WTC11 (cell line): ENCODE measurements at regions not wholly inside any gene's neighbourhood (a gene's known extent, or its start where the extent isn't known, plus 50 kb on each side); places are given as distances from the start of the nearest gene placed in this dataset.

Experiments used
- ATAC-seq: fragments of 200-7000 bp; cut with Tn5 transposase; 2 replicates; pipeline ENCODE4 v1.10.0; 2021; ENCODE audit warnings: mild to moderate bottlenecking, moderate library complexity
- CTCF ChIA-PET: fragments of 300-600 bp; sonication (Branson Sonifier 250); formaldehyde crosslinking; loops from one replicate; lab custom pipeline; 2021; ENCODE audit warnings: antibody characterized with exemption; lab: Charles Lee
- POLR2A ChIA-PET: fragments of 350-600 bp; sonication (Branson Sonifier 250); formaldehyde crosslinking; loops from one replicate; lab custom pipeline; 2021; ENCODE audit warnings: antibody characterized with exemption; lab: Charles Lee
- DNase-seq: peaks from one replicate; pipeline ENCODE4 v3.0.0; 2021; ENCODE audit warnings: low spot score
- H3K27ac Mint-ChIP-seq: 2 replicates; pipeline ENCODE4 v1.8.0; 2021; ENCODE audit warnings: mixed read lengths
- H3K27me3 Mint-ChIP-seq: 2 replicates; pipeline ENCODE4 v1.8.0; 2021; ENCODE audit warnings: low read depth, mild to moderate bottlenecking, moderate library complexity, mixed read lengths
- H3K36me3 Mint-ChIP-seq: 2 replicates; pipeline ENCODE4 v1.8.0; 2021; ENCODE audit warnings: mixed read lengths
- H3K4me1 Mint-ChIP-seq: 2 replicates; pipeline ENCODE4 v1.8.0; 2022; ENCODE audit warnings: mixed read lengths
- H3K4me3 Mint-ChIP-seq: 2 replicates; pipeline ENCODE4 v1.8.0; 2021; ENCODE audit warnings: mild to moderate bottlenecking, moderate library complexity, mixed read lengths
- H3K9me3 Mint-ChIP-seq: 2 replicates; pipeline ENCODE4 v1.8.0; 2021; ENCODE audit warnings: mixed read lengths
- EMX1 ChIP-seq: fragments of 250-450 bp; sonication (Bioruptor Pico); IDR thresholded peaks from 2 replicates; pipeline ENCODE4 v1.8.0; 2021; ENCODE audit warnings: mild to moderate bottlenecking
- FOXJ3 ChIP-seq: sonication (generic); formaldehyde crosslinking; IDR thresholded peaks from 2 replicates; pipeline ENCODE4 v1.9.0; 2021; ENCODE audit warnings: missing genetic modification reagents, mild to moderate bottlenecking, borderline replicate concordance
- JAZF1 ChIP-seq: fragments of 250-450 bp; sonication (Bioruptor Pico); IDR thresholded peaks from 2 replicates; pipeline ENCODE4 v1.9.0; 2021; ENCODE audit warnings: moderate library complexity, mild to moderate bottlenecking, inconsistent platforms
- JUN ChIP-seq: sonication (generic); formaldehyde crosslinking; IDR thresholded peaks from 2 replicates; pipeline ENCODE4 v1.8.0; 2023; ENCODE audit warnings: mild to moderate bottlenecking, missing genetic modification reagents
- NFATC4 ChIP-seq: fragments of 250-450 bp; sonication (Bioruptor Pico); IDR thresholded peaks from 2 replicates; pipeline ENCODE4 v1.9.0; 2021; ENCODE audit warnings: mild to moderate bottlenecking
- NFYB ChIP-seq: sonication (generic); formaldehyde crosslinking; conservative IDR thresholded peaks from 2 replicates; pipeline ENCODE4 v1.8.0; 2022; ENCODE audit warnings: low read depth, missing genetic modification reagents
- NR1H2 ChIP-seq: sonication (generic); formaldehyde crosslinking; IDR thresholded peaks from 2 replicates; pipeline ENCODE4 v1.9.0; 2021; ENCODE audit warnings: mild to moderate bottlenecking, moderate library complexity, missing genetic modification reagents
- NR2C2 ChIP-seq: sonication (generic); formaldehyde crosslinking; IDR thresholded peaks from 2 replicates; pipeline ENCODE4 v1.8.0; 2022; ENCODE audit warnings: mild to moderate bottlenecking, missing genetic modification reagents
- TCF7 ChIP-seq: sonication (generic); formaldehyde crosslinking; IDR thresholded peaks from 2 replicates; pipeline ENCODE4 v1.8.0; 2022; ENCODE audit warnings: mild to moderate bottlenecking, low read depth, missing genetic modification reagents, moderate library complexity
- ZNF219 ChIP-seq: sonication (generic); formaldehyde crosslinking; IDR thresholded peaks from 2 replicates; pipeline ENCODE4 v1.8.0; 2023; ENCODE audit warnings: missing genetic modification reagents, mild to moderate bottlenecking, borderline replicate concordance
- ZNF671 ChIP-seq: fragments of 250-450 bp; sonication (Bioruptor Pico); IDR thresholded peaks from 2 replicates; pipeline ENCODE4 v1.8.0; 2021; ENCODE audit warnings: mild to moderate bottlenecking
- TF ChIP-seq, protein P1 (sequence below): sonication (generic); formaldehyde crosslinking; IDR thresholded peaks from 2 replicates; pipeline ENCODE4 v1.8.0; 2022; ENCODE audit warnings: mild to moderate bottlenecking, missing genetic modification reagents
- TF ChIP-seq, protein P2 (sequence below): sonication (generic); formaldehyde crosslinking; conservative IDR thresholded peaks from 2 replicates; pipeline ENCODE4 v1.8.1; 2022; ENCODE audit warnings: mild to moderate bottlenecking, missing genetic modification reagents
- TF ChIP-seq, protein P3 (sequence below): sonication (generic); formaldehyde crosslinking; IDR thresholded peaks from 2 replicates; pipeline ENCODE4 v1.8.0; 2022; ENCODE audit warnings: missing genetic modification reagents
- TF ChIP-seq, protein P4 (sequence below): sonication (generic); formaldehyde crosslinking; IDR thresholded peaks from 2 replicates; pipeline ENCODE4 v1.8.1; 2023; ENCODE audit warnings: mild to moderate bottlenecking, missing genetic modification reagents, moderate library complexity
- TF ChIP-seq, protein P5 (sequence below): sonication (generic); formaldehyde crosslinking; IDR thresholded peaks from 2 replicates; pipeline ENCODE4 v1.8.0; 2023; ENCODE audit warnings: mild to moderate bottlenecking, missing genetic modification reagents
- TF ChIP-seq, protein P6 (sequence below): sonication (generic); formaldehyde crosslinking; IDR thresholded peaks from 2 replicates; pipeline ENCODE4 v1.8.0; 2022; ENCODE audit warnings: mild to moderate bottlenecking, missing genetic modification reagents
- TF ChIP-seq, protein P7 (sequence below): sonication (generic); formaldehyde crosslinking; IDR thresholded peaks from 2 replicates; pipeline ENCODE4 v1.8.0; 2023; ENCODE audit warnings: missing genetic modification reagents
- TF ChIP-seq, protein P8 (sequence below): sonication (generic); formaldehyde crosslinking; IDR thresholded peaks from 2 replicates; pipeline ENCODE4 v1.8.0; 2023; ENCODE audit warnings: missing genetic modification reagents, mild to moderate bottlenecking, borderline replicate concordance

DNA sequence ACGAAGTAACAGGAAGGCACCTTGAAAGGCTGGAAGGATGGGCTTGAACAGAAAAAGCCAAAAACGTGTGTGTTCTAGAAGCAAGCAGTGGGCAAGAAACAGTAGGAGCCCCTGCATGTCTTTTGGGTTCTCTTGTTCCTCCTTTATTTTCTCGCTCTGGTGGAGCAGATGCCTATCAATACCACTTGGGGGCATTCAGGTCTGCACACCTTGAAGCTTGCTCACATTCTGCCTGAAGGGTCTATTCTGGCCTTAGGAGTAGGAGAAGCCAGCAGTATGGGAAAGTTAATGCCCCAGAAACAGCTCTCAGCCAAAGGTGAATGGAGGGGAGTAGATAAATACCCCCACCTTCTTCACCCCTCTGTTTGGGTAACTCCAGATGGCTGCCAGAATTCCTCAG is 204.5 kb downstream of the TXNL1 start:
- DNase-seq: no peak
- no peak overlapping the region for H3K4me3 Mint-ChIP-seq
- ChIA-PET CTCF (interaction anchor here (0.6 kb wide), 1 partner anchor 1112 kb away, joined by 6 read pairs; no protein-coding TSS in a partner anchor), POLR2A (no interaction called here)
- no peaks in the 10 kb centered on the region; the same call in 1 of the 2 replicates for H3K36me3 Mint-ChIP-seq
- TF ChIP-seq, protein P1, sequence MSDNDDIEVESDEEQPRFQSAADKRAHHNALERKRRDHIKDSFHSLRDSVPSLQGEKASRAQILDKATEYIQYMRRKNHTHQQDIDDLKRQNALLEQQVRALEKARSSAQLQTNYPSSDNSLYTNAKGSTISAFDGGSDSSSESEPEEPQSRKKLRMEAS (CRISPR knock-in tag): no peak
- TF ChIP-seq TCF7 (CRISPR knock-in tag) (no peak), NR1H2 (no peak), NFATC4 (CRISPR knock-in tag) (no peak), NR2C2 (CRISPR knock-in tag) (no peak), EMX1 (CRISPR knock-in tag) (no peak), JUN (CRISPR knock-in tag) (no peak), ZNF671 (CRISPR knock-in tag) (no peak)
- TF ChIP-seq, protein P2, sequence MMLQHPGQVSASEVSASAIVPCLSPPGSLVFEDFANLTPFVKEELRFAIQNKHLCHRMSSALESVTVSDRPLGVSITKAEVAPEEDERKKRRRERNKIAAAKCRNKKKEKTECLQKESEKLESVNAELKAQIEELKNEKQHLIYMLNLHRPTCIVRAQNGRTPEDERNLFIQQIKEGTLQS: no peak
- ATAC-seq: peak; percentile 94
- H3K27me3 Mint-ChIP-seq: no peaks in the 10 kb centered on the region
- peaks cover 5% of the 10 kb centered on the region; the same call in 1 of the 2 replicates for H3K9me3 Mint-ChIP-seq
- H3K4me1 Mint-ChIP-seq: peaks cover 33% of the 10 kb centered on the region
- no peak overlapping the region for H3K27ac Mint-ChIP-seq

DNA sequence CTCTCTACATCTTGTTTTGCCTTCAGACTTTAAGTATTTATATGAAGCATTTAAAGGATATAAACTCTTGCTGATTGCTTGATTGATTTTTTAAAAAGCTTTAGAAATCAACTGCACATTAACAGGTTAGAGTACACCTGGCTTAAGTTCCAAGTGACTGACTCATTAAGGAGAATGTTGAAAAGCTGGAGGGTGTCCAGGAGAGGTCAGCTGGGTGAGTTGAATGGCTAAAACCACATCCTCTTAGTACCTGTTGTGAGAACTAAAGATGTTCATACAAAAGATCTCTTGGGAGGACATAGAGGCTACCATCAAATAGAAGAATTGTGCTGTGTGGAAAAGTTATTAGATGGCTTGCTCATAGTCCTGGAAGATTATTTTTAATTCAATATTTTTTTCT is 206.8 kb downstream of the TXNL1 start:
- Mint-ChIP-seq H3K27ac (no peak overlapping the region), H3K9me3 (peaks cover 28% of the 10 kb centered on the region), H3K36me3 (peaks cover 23% of the 10 kb centered on the region), H3K4me3 (no peak overlapping the region), H3K4me1 (peaks cover 19% of the 10 kb centered on the region), H3K27me3 (peaks cover 3% of the 10 kb centered on the region; the same call in 1 of the 2 replicates)
- CTCF ChIA-PET: no interaction called here
- no peak for DNase-seq
- POLR2A ChIA-PET: no interaction called here
- no peak for ATAC-seq
- TF ChIP-seq, protein P3, sequence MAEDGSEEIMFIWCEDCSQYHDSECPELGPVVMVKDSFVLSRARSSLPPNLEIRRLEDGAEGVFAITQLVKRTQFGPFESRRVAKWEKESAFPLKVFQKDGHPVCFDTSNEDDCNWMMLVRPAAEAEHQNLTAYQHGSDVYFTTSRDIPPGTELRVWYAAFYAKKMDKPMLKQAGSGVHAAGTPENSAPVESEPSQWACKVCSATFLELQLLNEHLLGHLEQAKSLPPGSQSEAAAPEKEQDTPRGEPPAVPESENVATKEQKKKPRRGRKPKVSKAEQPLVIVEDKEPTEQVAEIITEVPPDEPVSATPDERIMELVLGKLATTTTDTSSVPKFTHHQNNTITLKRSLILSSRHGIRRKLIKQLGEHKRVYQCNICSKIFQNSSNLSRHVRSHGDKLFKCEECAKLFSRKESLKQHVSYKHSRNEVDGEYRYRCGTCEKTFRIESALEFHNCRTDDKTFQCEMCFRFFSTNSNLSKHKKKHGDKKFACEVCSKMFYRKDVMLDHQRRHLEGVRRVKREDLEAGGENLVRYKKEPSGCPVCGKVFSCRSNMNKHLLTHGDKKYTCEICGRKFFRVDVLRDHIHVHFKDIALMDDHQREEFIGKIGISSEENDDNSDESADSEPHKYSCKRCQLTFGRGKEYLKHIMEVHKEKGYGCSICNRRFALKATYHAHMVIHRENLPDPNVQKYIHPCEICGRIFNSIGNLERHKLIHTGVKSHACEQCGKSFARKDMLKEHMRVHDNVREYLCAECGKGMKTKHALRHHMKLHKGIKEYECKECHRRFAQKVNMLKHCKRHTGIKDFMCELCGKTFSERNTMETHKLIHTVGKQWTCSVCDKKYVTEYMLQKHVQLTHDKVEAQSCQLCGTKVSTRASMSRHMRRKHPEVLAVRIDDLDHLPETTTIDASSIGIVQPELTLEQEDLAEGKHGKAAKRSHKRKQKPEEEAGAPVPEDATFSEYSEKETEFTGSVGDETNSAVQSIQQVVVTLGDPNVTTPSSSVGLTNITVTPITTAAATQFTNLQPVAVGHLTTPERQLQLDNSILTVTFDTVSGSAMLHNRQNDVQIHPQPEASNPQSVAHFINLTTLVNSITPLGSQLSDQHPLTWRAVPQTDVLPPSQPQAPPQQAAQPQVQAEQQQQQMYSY (CRISPR knock-in tag): no peak
- TF ChIP-seq, protein P4, sequence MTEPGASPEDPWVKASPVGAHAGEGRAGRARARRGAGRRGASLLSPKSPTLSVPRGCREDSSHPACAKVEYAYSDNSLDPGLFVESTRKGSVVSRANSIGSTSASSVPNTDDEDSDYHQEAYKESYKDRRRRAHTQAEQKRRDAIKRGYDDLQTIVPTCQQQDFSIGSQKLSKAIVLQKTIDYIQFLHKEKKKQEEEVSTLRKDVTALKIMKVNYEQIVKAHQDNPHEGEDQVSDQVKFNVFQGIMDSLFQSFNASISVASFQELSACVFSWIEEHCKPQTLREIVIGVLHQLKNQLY (CRISPR knock-in tag): no peak
- no peak for TF ChIP-seq NFYB (CRISPR knock-in tag)
- TF ChIP-seq, protein P5, sequence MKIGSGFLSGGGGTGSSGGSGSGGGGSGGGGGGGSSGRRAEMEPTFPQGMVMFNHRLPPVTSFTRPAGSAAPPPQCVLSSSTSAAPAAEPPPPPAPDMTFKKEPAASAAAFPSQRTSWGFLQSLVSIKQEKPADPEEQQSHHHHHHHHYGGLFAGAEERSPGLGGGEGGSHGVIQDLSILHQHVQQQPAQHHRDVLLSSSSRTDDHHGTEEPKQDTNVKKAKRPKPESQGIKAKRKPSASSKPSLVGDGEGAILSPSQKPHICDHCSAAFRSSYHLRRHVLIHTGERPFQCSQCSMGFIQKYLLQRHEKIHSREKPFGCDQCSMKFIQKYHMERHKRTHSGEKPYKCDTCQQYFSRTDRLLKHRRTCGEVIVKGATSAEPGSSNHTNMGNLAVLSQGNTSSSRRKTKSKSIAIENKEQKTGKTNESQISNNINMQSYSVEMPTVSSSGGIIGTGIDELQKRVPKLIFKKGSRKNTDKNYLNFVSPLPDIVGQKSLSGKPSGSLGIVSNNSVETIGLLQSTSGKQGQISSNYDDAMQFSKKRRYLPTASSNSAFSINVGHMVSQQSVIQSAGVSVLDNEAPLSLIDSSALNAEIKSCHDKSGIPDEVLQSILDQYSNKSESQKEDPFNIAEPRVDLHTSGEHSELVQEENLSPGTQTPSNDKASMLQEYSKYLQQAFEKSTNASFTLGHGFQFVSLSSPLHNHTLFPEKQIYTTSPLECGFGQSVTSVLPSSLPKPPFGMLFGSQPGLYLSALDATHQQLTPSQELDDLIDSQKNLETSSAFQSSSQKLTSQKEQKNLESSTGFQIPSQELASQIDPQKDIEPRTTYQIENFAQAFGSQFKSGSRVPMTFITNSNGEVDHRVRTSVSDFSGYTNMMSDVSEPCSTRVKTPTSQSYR (CRISPR knock-in tag): no peak
- TF ChIP-seq, protein P1 (CRISPR knock-in tag): no peak
- TF ChIP-seq, protein P6, sequence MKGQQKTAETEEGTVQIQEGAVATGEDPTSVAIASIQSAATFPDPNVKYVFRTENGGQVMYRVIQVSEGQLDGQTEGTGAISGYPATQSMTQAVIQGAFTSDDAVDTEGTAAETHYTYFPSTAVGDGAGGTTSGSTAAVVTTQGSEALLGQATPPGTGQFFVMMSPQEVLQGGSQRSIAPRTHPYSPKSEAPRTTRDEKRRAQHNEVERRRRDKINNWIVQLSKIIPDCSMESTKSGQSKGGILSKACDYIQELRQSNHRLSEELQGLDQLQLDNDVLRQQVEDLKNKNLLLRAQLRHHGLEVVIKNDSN (CRISPR knock-in tag): no peak
- TF ChIP-seq, protein P7, sequence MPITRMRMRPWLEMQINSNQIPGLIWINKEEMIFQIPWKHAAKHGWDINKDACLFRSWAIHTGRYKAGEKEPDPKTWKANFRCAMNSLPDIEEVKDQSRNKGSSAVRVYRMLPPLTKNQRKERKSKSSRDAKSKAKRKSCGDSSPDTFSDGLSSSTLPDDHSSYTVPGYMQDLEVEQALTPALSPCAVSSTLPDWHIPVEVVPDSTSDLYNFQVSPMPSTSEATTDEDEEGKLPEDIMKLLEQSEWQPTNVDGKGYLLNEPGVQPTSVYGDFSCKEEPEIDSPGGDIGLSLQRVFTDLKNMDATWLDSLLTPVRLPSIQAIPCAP (CRISPR knock-in tag): no peak
- TF ChIP-seq, protein P2: no peak
- TF ChIP-seq, protein P8, sequence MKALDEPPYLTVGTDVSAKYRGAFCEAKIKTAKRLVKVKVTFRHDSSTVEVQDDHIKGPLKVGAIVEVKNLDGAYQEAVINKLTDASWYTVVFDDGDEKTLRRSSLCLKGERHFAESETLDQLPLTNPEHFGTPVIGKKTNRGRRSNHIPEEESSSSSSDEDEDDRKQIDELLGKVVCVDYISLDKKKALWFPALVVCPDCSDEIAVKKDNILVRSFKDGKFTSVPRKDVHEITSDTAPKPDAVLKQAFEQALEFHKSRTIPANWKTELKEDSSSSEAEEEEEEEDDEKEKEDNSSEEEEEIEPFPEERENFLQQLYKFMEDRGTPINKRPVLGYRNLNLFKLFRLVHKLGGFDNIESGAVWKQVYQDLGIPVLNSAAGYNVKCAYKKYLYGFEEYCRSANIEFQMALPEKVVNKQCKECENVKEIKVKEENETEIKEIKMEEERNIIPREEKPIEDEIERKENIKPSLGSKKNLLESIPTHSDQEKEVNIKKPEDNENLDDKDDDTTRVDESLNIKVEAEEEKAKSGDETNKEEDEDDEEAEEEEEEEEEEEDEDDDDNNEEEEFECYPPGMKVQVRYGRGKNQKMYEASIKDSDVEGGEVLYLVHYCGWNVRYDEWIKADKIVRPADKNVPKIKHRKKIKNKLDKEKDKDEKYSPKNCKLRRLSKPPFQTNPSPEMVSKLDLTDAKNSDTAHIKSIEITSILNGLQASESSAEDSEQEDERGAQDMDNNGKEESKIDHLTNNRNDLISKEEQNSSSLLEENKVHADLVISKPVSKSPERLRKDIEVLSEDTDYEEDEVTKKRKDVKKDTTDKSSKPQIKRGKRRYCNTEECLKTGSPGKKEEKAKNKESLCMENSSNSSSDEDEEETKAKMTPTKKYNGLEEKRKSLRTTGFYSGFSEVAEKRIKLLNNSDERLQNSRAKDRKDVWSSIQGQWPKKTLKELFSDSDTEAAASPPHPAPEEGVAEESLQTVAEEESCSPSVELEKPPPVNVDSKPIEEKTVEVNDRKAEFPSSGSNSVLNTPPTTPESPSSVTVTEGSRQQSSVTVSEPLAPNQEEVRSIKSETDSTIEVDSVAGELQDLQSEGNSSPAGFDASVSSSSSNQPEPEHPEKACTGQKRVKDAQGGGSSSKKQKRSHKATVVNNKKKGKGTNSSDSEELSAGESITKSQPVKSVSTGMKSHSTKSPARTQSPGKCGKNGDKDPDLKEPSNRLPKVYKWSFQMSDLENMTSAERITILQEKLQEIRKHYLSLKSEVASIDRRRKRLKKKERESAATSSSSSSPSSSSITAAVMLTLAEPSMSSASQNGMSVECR (CRISPR knock-in tag): no peak
- TF ChIP-seq JAZF1 (CRISPR knock-in tag): no peak
- TF ChIP-seq ZNF219 (CRISPR knock-in tag): no peak
- no peak for TF ChIP-seq FOXJ3 (CRISPR knock-in tag)
